HEK293 (cell line): ENCODE measurements at regions not wholly inside any gene's neighbourhood (a gene's known extent, or its start where the extent isn't known, plus 50 kb on each side); places are given as distances from the start of the nearest gene placed in this dataset.
A peak's percentile ranks its signal among the peaks of the same experiment; 100 is the strongest.

ENCODE experiments used
- CTCF ChIA-PET: fragments of 350-600 bp; formaldehyde crosslinking; extraction: SDS; loops from one replicate; lab custom pipeline; 2021; ENCODE audit warnings: antibody characterized with exemption; lab: Yijun Ruan, JAX
- POLR2A ChIA-PET: fragments of 300-600 bp; formaldehyde crosslinking; extraction: SDS; loops from one replicate; lab custom pipeline; 2020; ENCODE audit warnings: antibody characterized with exemption, inconsistent platforms; lab: Yijun Ruan, JAX
- H3K27ac ChIP-seq: fragments of 200-500 bp; sonication (Bioruptor generic); 2 replicates; pipeline ENCODE4 v1.5.1; 2014; ENCODE audit warnings: low read depth, low read length, control low read depth, inconsistent platforms; ENCODE audit errors: extremely low read depth
- H3K36me3 ChIP-seq, 2 experiments: fragments of 200-500 bp in 1 of 2; sonication (Bioruptor generic) in 1 of 2; 1 replicate in 1 of 2; 2 replicates in 1 of 2; pipeline ENCODE4 v1.5.1; 2014 to 2017; ENCODE audit warnings: inconsistent platforms in 2 of 2, low read length in 2 of 2; ENCODE audit not compliant: control insufficient read depth in 2 of 2, insufficient read depth in 1 of 2
- H3K4me1 ChIP-seq: fragments of 200-500 bp; sonication (Bioruptor generic); 2 replicates; pipeline ENCODE4 v1.5.1; 2014; ENCODE audit warnings: mild to moderate bottlenecking, low read length, inconsistent platforms; ENCODE audit not compliant: control insufficient read depth, insufficient read depth
- H3K4me3 ChIP-seq: 2 replicates; pipeline ENCODE4 v1.5.1; 2011; ENCODE audit warnings: low read depth, mild to moderate bottlenecking, control low read depth, low read length, moderate library complexity
- H3K9me3 ChIP-seq: fragments of 200-500 bp; sonication (Bioruptor generic); 2 replicates; pipeline ENCODE4 v1.5.1; 2014; ENCODE audit warnings: low read depth, low read length, inconsistent platforms; ENCODE audit not compliant: control insufficient read depth, insufficient read depth
- HOXC10 ChIP-seq: sonication (generic); formaldehyde crosslinking; IDR thresholded peaks from 2 replicates; pipeline ENCODE4 v1.8.1; 2023; ENCODE audit warnings: mild to moderate bottlenecking, missing genetic modification reagents
- HOXD13 ChIP-seq: sonication (generic); formaldehyde crosslinking; IDR thresholded peaks from 2 replicates; pipeline ENCODE4 v1.8.0; 2022; ENCODE audit warnings: missing genetic modification reagents, borderline replicate concordance
- KLF8 ChIP-seq: fragments of 450-650 bp; formaldehyde crosslinking; IDR thresholded peaks from 2 replicates; pipeline ENCODE4 v1.5.1; 2016; ENCODE audit warnings: missing biosample characterization, missing genetic modification characterization
- ZNF133 ChIP-seq: fragments of 450-650 bp; formaldehyde crosslinking; IDR thresholded peaks from 2 replicates; pipeline ENCODE4 v1.5.1; 2016; ENCODE audit warnings: missing biosample characterization, missing genetic modification characterization
- ZNF146 ChIP-seq: fragments of 450-650 bp; formaldehyde crosslinking; IDR thresholded peaks from 2 replicates; pipeline ENCODE4 v1.5.1; 2016; ENCODE audit warnings: missing biosample characterization, missing genetic modification characterization
- ZNF248 ChIP-seq: fragments of 450-650 bp; formaldehyde crosslinking; IDR thresholded peaks from 2 replicates; pipeline ENCODE4 v1.5.1; 2017; ENCODE audit warnings: missing biosample characterization, missing genetic modification characterization
- ZNF292 ChIP-seq: fragments of 450-650 bp; formaldehyde crosslinking; IDR thresholded peaks from 2 replicates; pipeline ENCODE4 v1.5.1; 2016; ENCODE audit warnings: low read depth, missing biosample characterization, missing genetic modification characterization, borderline replicate concordance
- ZNF324 ChIP-seq: fragments of 450-650 bp; formaldehyde crosslinking; IDR thresholded peaks from 2 replicates; pipeline ENCODE4 v1.5.1; 2016; ENCODE audit warnings: missing biosample characterization, missing genetic modification characterization
- ZNF350 ChIP-seq: fragments of 450-650 bp; formaldehyde crosslinking; IDR thresholded peaks from 2 replicates; pipeline ENCODE4 v1.5.0; 2017; ENCODE audit warnings: missing biosample characterization, mild to moderate bottlenecking, missing genetic modification characterization
- ZNF423 ChIP-seq: fragments of 450-650 bp; formaldehyde crosslinking; IDR thresholded peaks from 2 replicates; pipeline ENCODE4 v1.5.1; 2016; ENCODE audit warnings: missing biosample characterization, missing genetic modification characterization
- ZNF555 ChIP-seq: fragments of 450-650 bp; formaldehyde crosslinking; conservative IDR thresholded peaks from 2 replicates; pipeline ENCODE4 v1.5.1; 2017; ENCODE audit warnings: missing biosample characterization, mild to moderate bottlenecking, missing genetic modification characterization, inconsistent platforms
- ZNF596 ChIP-seq: fragments of 450-650 bp; IDR thresholded peaks from 2 replicates; pipeline ENCODE4 v1.5.0; 2018; ENCODE audit warnings: missing biosample characterization, mild to moderate bottlenecking, missing genetic modification characterization, moderate library complexity
- ZNF610 ChIP-seq: fragments of 450-650 bp; formaldehyde crosslinking; IDR thresholded peaks from 2 replicates; pipeline ENCODE4 v1.5.1; 2016; ENCODE audit warnings: missing biosample characterization, missing genetic modification characterization, borderline replicate concordance
- ZNF670 ChIP-seq: fragments of 450-650 bp; formaldehyde crosslinking; IDR thresholded peaks from 2 replicates; pipeline ENCODE4 v1.5.1; 2016; ENCODE audit warnings: missing biosample characterization, missing genetic modification characterization, low read depth
- TF ChIP-seq, protein P1 (sequence below): fragments of 450-650 bp; formaldehyde crosslinking; IDR thresholded peaks from 2 replicates; pipeline ENCODE4 v1.5.1; 2016; ENCODE audit warnings: missing biosample characterization, missing genetic modification characterization
- TF ChIP-seq, protein P2 (sequence below): fragments of 450-650 bp; formaldehyde crosslinking; IDR thresholded peaks from 2 replicates; pipeline ENCODE4 v1.5.1; 2016; ENCODE audit warnings: missing biosample characterization, missing genetic modification characterization
- TF ChIP-seq, protein P3 (sequence below): fragments of 450-650 bp; formaldehyde crosslinking; IDR thresholded peaks from 2 replicates; pipeline ENCODE4 v1.5.1; 2017; ENCODE audit warnings: missing biosample characterization, missing genetic modification characterization
- TF ChIP-seq, protein P4 (sequence below): fragments of 450-650 bp; IDR thresholded peaks from 2 replicates; pipeline ENCODE4 v1.5.1; 2018; ENCODE audit warnings: missing biosample characterization, mild to moderate bottlenecking, missing genetic modification characterization

DNA sequence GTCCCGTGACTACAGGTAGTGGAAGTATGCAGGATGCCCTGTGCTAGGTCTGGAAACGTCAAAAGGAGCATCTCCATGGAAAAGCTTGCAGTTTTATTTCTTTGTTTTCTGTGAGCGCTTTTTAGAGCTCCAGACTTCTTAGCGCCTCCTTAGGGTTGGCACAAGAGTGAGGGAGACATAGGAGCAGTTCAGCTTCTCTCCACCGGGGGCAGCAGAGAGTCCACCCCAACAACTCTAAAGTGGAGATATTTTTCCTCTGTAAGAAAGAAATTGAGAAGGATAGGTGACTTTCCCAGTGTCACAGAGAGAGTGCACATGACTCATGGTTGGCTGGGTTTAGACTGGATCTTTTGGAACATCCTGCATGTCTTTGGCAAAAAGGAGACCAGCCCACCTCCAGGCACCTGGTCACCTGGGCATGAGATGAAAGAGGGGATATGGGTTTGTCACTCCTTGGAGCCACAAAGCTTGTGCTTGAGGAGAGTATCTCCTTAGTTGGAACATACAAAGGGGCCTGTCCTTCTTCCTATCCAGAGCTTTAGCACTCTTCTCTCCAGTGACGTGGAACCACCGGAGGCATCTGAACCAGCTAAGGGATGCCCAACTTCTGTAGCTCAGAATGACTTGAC is 637.7 kb downstream of the SEMA5A start:
- Histone ChIP-seq H3K9me3 (no peaks in the 10 kb centered on the region), H3K4me1 (no peaks in the 10 kb centered on the region), H3K4me3 (no peak overlapping the region), H3K27ac (no peak overlapping the region), H3K36me3 (no peaks in the 10 kb centered on the region)
- TF ChIP-seq ZNF324 (tag by site-specific recombination): no peak
- TF ChIP-seq, protein P1, sequence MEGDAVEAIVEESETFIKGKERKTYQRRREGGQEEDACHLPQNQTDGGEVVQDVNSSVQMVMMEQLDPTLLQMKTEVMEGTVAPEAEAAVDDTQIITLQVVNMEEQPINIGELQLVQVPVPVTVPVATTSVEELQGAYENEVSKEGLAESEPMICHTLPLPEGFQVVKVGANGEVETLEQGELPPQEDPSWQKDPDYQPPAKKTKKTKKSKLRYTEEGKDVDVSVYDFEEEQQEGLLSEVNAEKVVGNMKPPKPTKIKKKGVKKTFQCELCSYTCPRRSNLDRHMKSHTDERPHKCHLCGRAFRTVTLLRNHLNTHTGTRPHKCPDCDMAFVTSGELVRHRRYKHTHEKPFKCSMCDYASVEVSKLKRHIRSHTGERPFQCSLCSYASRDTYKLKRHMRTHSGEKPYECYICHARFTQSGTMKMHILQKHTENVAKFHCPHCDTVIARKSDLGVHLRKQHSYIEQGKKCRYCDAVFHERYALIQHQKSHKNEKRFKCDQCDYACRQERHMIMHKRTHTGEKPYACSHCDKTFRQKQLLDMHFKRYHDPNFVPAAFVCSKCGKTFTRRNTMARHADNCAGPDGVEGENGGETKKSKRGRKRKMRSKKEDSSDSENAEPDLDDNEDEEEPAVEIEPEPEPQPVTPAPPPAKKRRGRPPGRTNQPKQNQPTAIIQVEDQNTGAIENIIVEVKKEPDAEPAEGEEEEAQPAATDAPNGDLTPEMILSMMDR: peak; percentile 31; the same call in 1 of the 2 replicates
- no peak for TF ChIP-seq ZNF555 (tag by site-specific recombination)
- TF ChIP-seq ZNF350 (tag by site-specific recombination): no peak
- TF ChIP-seq ZNF670 (tag by site-specific recombination): no peak
- no peak for TF ChIP-seq KLF8 (tag by site-specific recombination)
- TF ChIP-seq, protein P2, sequence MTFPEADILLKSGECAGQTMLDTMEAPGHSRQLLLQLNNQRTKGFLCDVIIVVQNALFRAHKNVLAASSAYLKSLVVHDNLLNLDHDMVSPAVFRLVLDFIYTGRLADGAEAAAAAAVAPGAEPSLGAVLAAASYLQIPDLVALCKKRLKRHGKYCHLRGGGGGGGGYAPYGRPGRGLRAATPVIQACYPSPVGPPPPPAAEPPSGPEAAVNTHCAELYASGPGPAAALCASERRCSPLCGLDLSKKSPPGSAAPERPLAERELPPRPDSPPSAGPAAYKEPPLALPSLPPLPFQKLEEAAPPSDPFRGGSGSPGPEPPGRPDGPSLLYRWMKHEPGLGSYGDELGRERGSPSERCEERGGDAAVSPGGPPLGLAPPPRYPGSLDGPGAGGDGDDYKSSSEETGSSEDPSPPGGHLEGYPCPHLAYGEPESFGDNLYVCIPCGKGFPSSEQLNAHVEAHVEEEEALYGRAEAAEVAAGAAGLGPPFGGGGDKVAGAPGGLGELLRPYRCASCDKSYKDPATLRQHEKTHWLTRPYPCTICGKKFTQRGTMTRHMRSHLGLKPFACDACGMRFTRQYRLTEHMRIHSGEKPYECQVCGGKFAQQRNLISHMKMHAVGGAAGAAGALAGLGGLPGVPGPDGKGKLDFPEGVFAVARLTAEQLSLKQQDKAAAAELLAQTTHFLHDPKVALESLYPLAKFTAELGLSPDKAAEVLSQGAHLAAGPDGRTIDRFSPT (tag by site-specific recombination): no peak
- POLR2A ChIA-PET: no interaction called here
- CTCF ChIA-PET: interaction anchor here (0.5 to 2.5 kb wide), 38 partner anchors 8 to 1326 kb away, joined by 3 to 12 read pairs (median 4); no protein-coding TSS in a partner anchor

DNA sequence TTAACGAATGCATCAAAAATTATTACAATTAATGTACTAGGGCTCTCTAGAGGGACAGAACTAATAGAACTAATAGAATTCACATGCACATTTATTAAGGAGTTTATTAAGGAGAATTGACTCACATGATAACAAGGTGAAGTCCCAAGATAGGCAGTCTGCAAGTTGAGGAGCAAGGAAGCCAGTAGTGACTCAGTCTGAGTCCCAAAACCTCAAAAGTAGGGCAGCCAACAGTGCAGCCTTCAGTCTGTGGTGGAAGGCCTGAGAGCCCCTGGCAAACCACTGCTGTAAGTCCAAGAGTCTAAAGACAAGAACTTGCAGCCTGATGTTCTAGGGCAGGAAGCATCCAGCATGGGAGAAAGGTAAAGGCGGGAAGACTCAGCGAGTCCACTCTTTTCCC is 633.8 kb downstream of the SEMA5A start:
- Histone ChIP-seq H3K4me1 (no peaks in the 10 kb centered on the region), H3K27ac (no peak overlapping the region), H3K9me3 (no peaks in the 10 kb centered on the region), H3K36me3 (no peaks in the 10 kb centered on the region), H3K4me3 (no peak overlapping the region)
- ChIA-PET POLR2A (no interaction called here), CTCF (no interaction called here)
- TF ChIP-seq ZNF596 (tag by site-specific recombination): no peak
- TF ChIP-seq ZNF133 (tag by site-specific recombination): no peak
- TF ChIP-seq ZNF146: no peak
- TF ChIP-seq, protein P3, sequence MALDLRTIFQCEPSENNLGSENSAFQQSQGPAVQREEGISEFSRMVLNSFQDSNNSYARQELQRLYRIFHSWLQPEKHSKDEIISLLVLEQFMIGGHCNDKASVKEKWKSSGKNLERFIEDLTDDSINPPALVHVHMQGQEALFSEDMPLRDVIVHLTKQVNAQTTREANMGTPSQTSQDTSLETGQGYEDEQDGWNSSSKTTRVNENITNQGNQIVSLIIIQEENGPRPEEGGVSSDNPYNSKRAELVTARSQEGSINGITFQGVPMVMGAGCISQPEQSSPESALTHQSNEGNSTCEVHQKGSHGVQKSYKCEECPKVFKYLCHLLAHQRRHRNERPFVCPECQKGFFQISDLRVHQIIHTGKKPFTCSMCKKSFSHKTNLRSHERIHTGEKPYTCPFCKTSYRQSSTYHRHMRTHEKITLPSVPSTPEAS (tag by site-specific recombination): no peak
- TF ChIP-seq ZNF248: no peak
- TF ChIP-seq, protein P4, sequence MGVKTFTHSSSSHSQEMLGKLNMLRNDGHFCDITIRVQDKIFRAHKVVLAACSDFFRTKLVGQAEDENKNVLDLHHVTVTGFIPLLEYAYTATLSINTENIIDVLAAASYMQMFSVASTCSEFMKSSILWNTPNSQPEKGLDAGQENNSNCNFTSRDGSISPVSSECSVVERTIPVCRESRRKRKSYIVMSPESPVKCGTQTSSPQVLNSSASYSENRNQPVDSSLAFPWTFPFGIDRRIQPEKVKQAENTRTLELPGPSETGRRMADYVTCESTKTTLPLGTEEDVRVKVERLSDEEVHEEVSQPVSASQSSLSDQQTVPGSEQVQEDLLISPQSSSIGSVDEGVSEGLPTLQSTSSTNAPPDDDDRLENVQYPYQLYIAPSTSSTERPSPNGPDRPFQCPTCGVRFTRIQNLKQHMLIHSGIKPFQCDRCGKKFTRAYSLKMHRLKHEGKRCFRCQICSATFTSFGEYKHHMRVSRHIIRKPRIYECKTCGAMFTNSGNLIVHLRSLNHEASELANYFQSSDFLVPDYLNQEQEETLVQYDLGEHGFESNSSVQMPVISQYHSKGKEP (tag by site-specific recombination): no peak
- TF ChIP-seq ZNF610: no peak
- no peak for TF ChIP-seq ZNF423 (tag by site-specific recombination)
- TF ChIP-seq HOXC10 (CRISPR knock-in tag): no peak
- no peak for TF ChIP-seq HOXD13 (CRISPR knock-in tag)
- no peak for TF ChIP-seq ZNF292 (tag by site-specific recombination)
